H1 (cell line): ENCODE measurements at regions not wholly inside any gene's neighbourhood (a gene's known extent, or its start where the extent isn't known, plus 50 kb on each side); places are given as distances from the start of the nearest gene placed in this dataset.

Experiments
- CTCF ChIA-PET: fragments of 300-600 bp; sonication (Branson Sonifier 250); formaldehyde crosslinking; loops from one replicate; lab custom pipeline; 2021; ENCODE audit not compliant: partially characterized antibody; lab: Charles Lee
- POLR2A ChIA-PET: fragments of 300-600 bp; sonication (Branson Sonifier 250); formaldehyde crosslinking; loops from one replicate; lab custom pipeline; 2021; ENCODE audit warnings: inconsistent platforms; ENCODE audit not compliant: partially characterized antibody; lab: Charles Lee
- DNase-seq, 2 experiments: peaks; one replicate each; pipeline versions ENCODE4 v3.0.0 to v3.0.0-alpha.2; 2010 to 2022; ENCODE audit warnings: low spot score in 2 of 2, low read depth in 1 of 2, mixed read lengths in 1 of 2
- FAIRE-seq: peaks from 2 replicates; lab custom pipeline; 2011; peaks lifted over from hg19 to GRCh38; lab: Jason Lieb, UNC
- H2AFZ ChIP-seq: 2 replicates; pipeline ENCODE4 v1.8.1; 2012; ENCODE audit warnings: low read length, inconsistent platforms
- H2AK5ac ChIP-seq: 2 replicates; pipeline ENCODE4 v1.6.1; 2013; ENCODE audit warnings: low read depth, low read length
- H2BK120ac ChIP-seq: replicated peaks from 2 replicates; pipeline ENCODE3; 2013; ENCODE audit warnings: low read depth, low read length, inconsistent platforms
- H2BK12ac ChIP-seq: 2 replicates; pipeline ENCODE4 v1.6.1; 2013; ENCODE audit warnings: low read depth, low read length
- H2BK15ac ChIP-seq: 2 replicates; pipeline ENCODE4 v1.6.1; 2013; ENCODE audit warnings: low read length
- H2BK20ac ChIP-seq: 2 replicates; pipeline ENCODE4 v1.6.1; 2013; ENCODE audit warnings: low read length
- H2BK5ac ChIP-seq: 2 replicates; pipeline ENCODE4 v1.6.1; 2013; ENCODE audit warnings: low read depth, low read length
- H3K14ac ChIP-seq: 2 replicates; pipeline ENCODE4 v1.6.1; 2013; ENCODE audit warnings: inconsistent platforms; ENCODE audit not compliant: insufficient read length
- H3K18ac ChIP-seq: 2 replicates; pipeline ENCODE4 v1.6.1; 2013; ENCODE audit warnings: low read length; ENCODE audit errors: extremely low read depth
- H3K23ac ChIP-seq: 2 replicates; pipeline ENCODE4 v1.6.1; 2013; ENCODE audit warnings: inconsistent platforms; ENCODE audit not compliant: insufficient read length
- H3K23me2 ChIP-seq: 2 replicates; pipeline ENCODE4 v1.6.1; 2013; ENCODE audit warnings: low read depth, low read length
- H3K27ac ChIP-seq: 2 replicates; pipeline ENCODE4 v1.6.1; 2011; ENCODE audit warnings: low read depth, low read length, inconsistent platforms
- H3K27me3 ChIP-seq, 4 experiments: replicated peaks in 1 of 4; 1 replicate in 1 of 4; 2 replicates in 3 of 4; pipeline versions ENCODE4 v1.6.1 to v1.8.1; 2011 to 2013; ENCODE audit warnings: low read length in 3 of 4, mild to moderate bottlenecking in 3 of 4, inconsistent platforms in 2 of 4, mixed read lengths in 2 of 4, moderate library complexity in 1 of 4; ENCODE audit not compliant: control insufficient read depth in 3 of 4, insufficient read depth in 3 of 4; ENCODE audit errors: extremely low read depth in 1 of 4
- H3K36me3 ChIP-seq, 4 experiments: 2 replicates each; pipeline versions ENCODE4 v1.6.1 to v1.8.1; 2011 to 2013; ENCODE audit warnings: mild to moderate bottlenecking in 4 of 4, low read length in 3 of 4, moderate library complexity in 2 of 4, control low read depth in 1 of 4, inconsistent platforms in 1 of 4; ENCODE audit not compliant: insufficient read depth in 4 of 4, control insufficient read depth in 2 of 4
- H3K4ac ChIP-seq: replicated peaks from 2 replicates; pipeline ENCODE3; 2013; ENCODE audit warnings: low read length, low read depth, mixed read lengths, inconsistent platforms; ENCODE audit not compliant: insufficient read length
- H3K4me1 ChIP-seq, 4 experiments: replicated peaks in 1 of 4; 1 replicate in 1 of 4; 2 replicates in 3 of 4; pipeline versions ENCODE4 v1.6.1 to v1.8.1; 2011 to 2013; ENCODE audit warnings: low read length in 3 of 4, inconsistent platforms in 2 of 4, mixed read lengths in 1 of 4; ENCODE audit not compliant: insufficient read depth in 4 of 4, control insufficient read depth in 3 of 4
- H3K4me2 ChIP-seq, 2 experiments: 2 replicates each; pipeline versions ENCODE4 v1.6.1 to v1.8.1; 2011 to 2013; ENCODE audit warnings: low read depth in 2 of 2, low read length in 2 of 2, control low read depth in 1 of 2, inconsistent platforms in 1 of 2, mild to moderate bottlenecking in 1 of 2; ENCODE audit not compliant: insufficient read depth in 1 of 2
- H3K4me3 ChIP-seq, 4 experiments: fragments of 200-600, 300-600 bp in 1 of 4; sonication (generic), shearing (Covaris generic), sonication (Bioruptor Twin) in 1 of 4; 2 replicates each; pipeline versions ENCODE4 v1.5.1 to v1.8.1; 2011 to 2016; ENCODE audit warnings: low read length in 4 of 4, low read depth in 3 of 4, control low read depth in 2 of 4, inconsistent platforms in 2 of 4, mild to moderate bottlenecking in 2 of 4, mixed read lengths in 1 of 4, moderate library complexity in 1 of 4; ENCODE audit not compliant: insufficient read depth in 2 of 4; ENCODE audit errors: extremely low read depth in 1 of 4
- H3K56ac ChIP-seq: replicated peaks from 2 replicates; pipeline ENCODE3; 2013; ENCODE audit warnings: low read depth, mild to moderate bottlenecking, mixed read lengths, low read length, inconsistent platforms; ENCODE audit not compliant: insufficient read length
- H3K79me1 ChIP-seq: 2 replicates; pipeline ENCODE4 v1.6.1; 2013; ENCODE audit warnings: low read depth, low read length, control low read depth
- H3K79me2 ChIP-seq, 2 experiments: 2 replicates each; pipeline versions ENCODE4 v1.6.1 to v1.8.1; 2012 to 2013; ENCODE audit warnings: low read length in 2 of 2, mild to moderate bottlenecking in 2 of 2, inconsistent platforms in 1 of 2; ENCODE audit not compliant: insufficient read depth in 2 of 2, control insufficient read depth in 1 of 2
- H3K9ac ChIP-seq, 4 experiments: replicated peaks in 1 of 4; 1 replicate in 1 of 4; 2 replicates in 3 of 4; pipeline versions ENCODE4 v1.6.1 to v1.8.1; 2011 to 2013; ENCODE audit warnings: low read depth in 3 of 4, low read length in 3 of 4, control low read depth in 2 of 4, mild to moderate bottlenecking in 2 of 4, moderate library complexity in 2 of 4, inconsistent platforms in 1 of 4; ENCODE audit errors: extremely low read depth in 1 of 4
- H3K9me3 ChIP-seq, 2 experiments: 2 replicates each; pipeline versions ENCODE4 v1.6.1 to v1.8.1; 2012 to 2013; ENCODE audit warnings: mild to moderate bottlenecking in 2 of 2, moderate library complexity in 2 of 2, control low read depth in 1 of 2, inconsistent platforms in 1 of 2, low read depth in 1 of 2, low read length in 1 of 2, mixed read lengths in 1 of 2; ENCODE audit not compliant: insufficient read depth in 2 of 2
- H4K20me1 ChIP-seq, 2 experiments: replicated peaks in 1 of 2; 2 replicates each; pipeline versions ENCODE3 to v1.8.1; 2011 to 2013; ENCODE audit warnings: inconsistent platforms in 2 of 2, low read length in 2 of 2, mild to moderate bottlenecking in 1 of 2; ENCODE audit not compliant: insufficient read depth in 2 of 2, control insufficient read depth in 1 of 2
- H4K5ac ChIP-seq: 2 replicates; pipeline ENCODE4 v1.6.1; 2013; ENCODE audit warnings: low read length, low read depth, mixed read lengths, inconsistent platforms; ENCODE audit not compliant: insufficient read length
- H4K8ac ChIP-seq: 2 replicates; pipeline ENCODE4 v1.8.0; 2013; ENCODE audit warnings: mild to moderate bottlenecking, moderate library complexity, low read length, inconsistent platforms; ENCODE audit not compliant: insufficient read depth; ENCODE audit errors: extremely low read depth
- H4K91ac ChIP-seq: replicated peaks from 2 replicates; pipeline ENCODE3; 2013; ENCODE audit warnings: low read length, mixed read lengths, inconsistent platforms; ENCODE audit not compliant: insufficient read length
- ASH2L ChIP-seq: fragments of 200-600, 300-600 bp; sonication (generic); IDR thresholded peaks from one replicate; pipeline ENCODE4 v1.7.1; 2017; ENCODE audit warnings: low read length
- BACH1 ChIP-seq: IDR thresholded peaks from 2 replicates; pipeline ENCODE4 v1.6.1; 2012; ENCODE audit warnings: low read length, improper control_type of control experiment
- CBX8 ChIP-seq: fragments of 300-800, 300-1000 bp; sonication (generic); IDR thresholded peaks from 2 replicates; pipeline ENCODE4 v1.7.1; 2016; ENCODE audit warnings: low read depth, low read length, borderline replicate concordance
- CHD1 ChIP-seq: IDR thresholded peaks from 2 replicates; pipeline ENCODE4 v1.6.1; 2012; ENCODE audit warnings: low read depth, low read length, improper control_type of control experiment
- CTBP2 ChIP-seq: IDR thresholded peaks from 2 replicates; pipeline ENCODE4 v1.7.0; 2011; ENCODE audit warnings: borderline replicate concordance, mild to moderate bottlenecking, moderate library complexity, mixed read lengths, low read length; ENCODE audit not compliant: insufficient read depth, insufficient read length
- EGR1 ChIP-seq: IDR thresholded peaks from 2 replicates; pipeline ENCODE4 v1.6.1; 2011; ENCODE audit warnings: low read depth, low read length, borderline replicate concordance
- EP300 ChIP-seq, 2 experiments: IDR thresholded peaks; 1 replicate in 1 of 2; 2 replicates in 1 of 2; pipeline ENCODE4 v1.6.1; 2011 to 2012; ENCODE audit warnings: low read depth in 2 of 2, low read length in 2 of 2, mild to moderate bottlenecking in 2 of 2, borderline replicate concordance in 1 of 2, inconsistent platforms in 1 of 2, moderate library complexity in 1 of 2
- PHF8 ChIP-seq: fragments of 200-600 bp; sonication (generic); conservative IDR thresholded peaks from 2 replicates; pipeline ENCODE4 v1.7.1; 2012; ENCODE audit warnings: low read depth, mild to moderate bottlenecking, inconsistent platforms, low read length, moderate library complexity
- RBBP5 ChIP-seq: IDR thresholded peaks from 2 replicates; pipeline ENCODE4 v1.7.1; 2012; ENCODE audit warnings: low read depth, mild to moderate bottlenecking, inconsistent platforms, low read length, moderate library complexity, borderline replicate concordance
- RFX5 ChIP-seq: IDR thresholded peaks from 2 replicates; pipeline ENCODE4 v1.6.1; 2011; ENCODE audit warnings: low read depth, low read length, improper control_type of control experiment, borderline replicate concordance
- TAF7 ChIP-seq: optimal IDR thresholded peaks from 2 replicates; pipeline ENCODE3; 2011; ENCODE audit warnings: low read depth, mild to moderate bottlenecking, inconsistent platforms, low read length, moderate library complexity, borderline replicate concordance
- TF ChIP-seq, protein P1 (sequence below): IDR thresholded peaks from 2 replicates; pipeline ENCODE4 v1.6.1; 2012; ENCODE audit warnings: low read length, inconsistent platforms
- TF ChIP-seq, protein P2 (sequence below): IDR thresholded peaks from 2 replicates; pipeline ENCODE4 v1.6.1; 2012; ENCODE audit warnings: inconsistent platforms

DNA sequence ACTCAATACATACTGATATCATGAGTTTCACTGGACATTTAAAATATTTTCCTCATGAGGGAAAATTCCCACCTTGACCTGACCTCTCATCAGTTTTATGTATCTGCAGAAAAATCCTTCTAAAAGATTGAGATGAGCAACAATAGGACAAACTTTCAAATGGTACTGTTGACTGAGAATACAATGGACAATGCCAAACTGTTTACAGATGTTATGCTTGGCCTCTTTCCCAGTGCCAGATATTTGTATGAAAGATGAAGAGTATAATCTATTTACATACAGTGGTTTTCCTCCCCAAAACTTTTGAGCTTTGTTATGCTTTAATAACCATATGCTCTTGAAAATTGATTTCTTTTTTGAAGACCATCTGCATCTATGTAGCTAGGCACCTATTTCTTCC, 245.1 kb upstream of the RSPO3 start:
- no peak overlapping the region for H4K91ac ChIP-seq
- FAIRE-seq (no peak), DNase-seq (no peak)
- H3K9me3 ChIP-seq = no peaks in the 10 kb centered on the region
- no peak overlapping the region for H4K8ac ChIP-seq
- H3K79me1 ChIP-seq = no peaks in the 10 kb centered on the region
- ChIA-PET POLR2A (no interaction called here), CTCF (interaction anchor here (1.7 kb wide), 1 partner anchor 70 kb away, joined by 5 read pairs; no protein-coding TSS in a partner anchor)
- H3K4me2 ChIP-seq = no peak overlapping the region
- no peak overlapping the region for H3K9ac ChIP-seq
- no peaks in the 10 kb centered on the region for H4K20me1 ChIP-seq
- no peak overlapping the region for H3K4me3 ChIP-seq
- H2BK20ac ChIP-seq = no peak overlapping the region
- TF ChIP-seq CHD1 = no peak
- no peak for TF ChIP-seq CTBP2
- TF ChIP-seq EGR1 = no peak
- TF ChIP-seq, protein P1, sequence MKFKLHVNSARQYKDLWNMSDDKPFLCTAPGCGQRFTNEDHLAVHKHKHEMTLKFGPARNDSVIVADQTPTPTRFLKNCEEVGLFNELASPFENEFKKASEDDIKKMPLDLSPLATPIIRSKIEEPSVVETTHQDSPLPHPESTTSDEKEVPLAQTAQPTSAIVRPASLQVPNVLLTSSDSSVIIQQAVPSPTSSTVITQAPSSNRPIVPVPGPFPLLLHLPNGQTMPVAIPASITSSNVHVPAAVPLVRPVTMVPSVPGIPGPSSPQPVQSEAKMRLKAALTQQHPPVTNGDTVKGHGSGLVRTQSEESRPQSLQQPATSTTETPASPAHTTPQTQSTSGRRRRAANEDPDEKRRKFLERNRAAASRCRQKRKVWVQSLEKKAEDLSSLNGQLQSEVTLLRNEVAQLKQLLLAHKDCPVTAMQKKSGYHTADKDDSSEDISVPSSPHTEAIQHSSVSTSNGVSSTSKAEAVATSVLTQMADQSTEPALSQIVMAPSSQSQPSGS = no peak
- TF ChIP-seq RBBP5 = no peak
- TF ChIP-seq CBX8 = no peak
- no peak for TF ChIP-seq ASH2L
- TF ChIP-seq EP300 (IDR thresholded peaks at IDR 0.05; ENCODE audit: borderline replicate concordance in 1 of 2, low read depth in 2 of 2, low read length in 2 of 2) = no peak
- TF ChIP-seq RFX5 = no peak
- TF ChIP-seq TAF7 = no peak
- TF ChIP-seq PHF8 = no peak
- TF ChIP-seq, protein P2, sequence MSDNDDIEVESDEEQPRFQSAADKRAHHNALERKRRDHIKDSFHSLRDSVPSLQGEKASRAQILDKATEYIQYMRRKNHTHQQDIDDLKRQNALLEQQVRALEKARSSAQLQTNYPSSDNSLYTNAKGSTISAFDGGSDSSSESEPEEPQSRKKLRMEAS = no peak
- TF ChIP-seq BACH1 = no peak
- H2BK15ac ChIP-seq = no peak overlapping the region
- H3K27ac ChIP-seq = no peak overlapping the region
- H3K36me3 ChIP-seq = no peaks in the 10 kb centered on the region
- H3K18ac ChIP-seq = no peak overlapping the region
- H4K5ac ChIP-seq = no peak overlapping the region
- H2BK120ac ChIP-seq = no peak overlapping the region
- no peak overlapping the region for H2AK5ac ChIP-seq
- no peaks in the 10 kb centered on the region for H3K27me3 ChIP-seq
- no peak overlapping the region for H2AFZ ChIP-seq
- H3K14ac ChIP-seq = no peak overlapping the region
- no peak overlapping the region for H3K56ac ChIP-seq
- H3K4me1 ChIP-seq = no peaks in the 10 kb centered on the region
- no peak overlapping the region for H3K4ac ChIP-seq
- no peaks in the 10 kb centered on the region for H3K79me2 ChIP-seq
- H3K23ac ChIP-seq = no peak overlapping the region
- H2BK5ac ChIP-seq = no peak overlapping the region
- H3K23me2 ChIP-seq = no peaks in the 10 kb centered on the region
- H2BK12ac ChIP-seq = no peak overlapping the region
